ENCODE measurements at regions not wholly inside any gene's neighbourhood (a gene's known extent, or its start where the extent isn't known, plus 50 kb on each side); places are given as distances from the start of the nearest gene placed in this dataset.
"Not testable (repeated sequence)": the region's sequence is repeated elsewhere in the genome, so short reads cannot be mapped to it uniquely, and the experiment has no call there.

DNA sequence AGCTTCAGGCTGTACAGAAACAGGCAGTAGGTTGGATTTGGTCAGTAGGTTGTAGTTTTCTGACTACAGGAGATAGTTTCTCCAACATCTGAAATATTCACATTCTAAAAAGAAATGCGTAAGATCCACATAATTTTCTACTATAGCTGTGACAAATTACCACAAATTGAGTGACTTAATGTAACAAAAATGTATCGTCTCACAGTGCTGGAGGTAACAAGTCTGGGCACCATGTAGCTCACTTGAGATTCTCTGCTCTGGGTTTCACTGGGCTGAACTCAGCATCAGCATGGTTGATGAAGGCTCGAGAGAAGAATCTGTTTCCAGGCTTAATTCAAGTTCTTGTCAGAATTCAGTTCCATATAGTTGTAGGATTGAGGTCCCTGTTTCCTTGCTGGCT, 350.9 kb upstream of the CCDC179 start:
- TF ChIP-seq, protein P1, sequence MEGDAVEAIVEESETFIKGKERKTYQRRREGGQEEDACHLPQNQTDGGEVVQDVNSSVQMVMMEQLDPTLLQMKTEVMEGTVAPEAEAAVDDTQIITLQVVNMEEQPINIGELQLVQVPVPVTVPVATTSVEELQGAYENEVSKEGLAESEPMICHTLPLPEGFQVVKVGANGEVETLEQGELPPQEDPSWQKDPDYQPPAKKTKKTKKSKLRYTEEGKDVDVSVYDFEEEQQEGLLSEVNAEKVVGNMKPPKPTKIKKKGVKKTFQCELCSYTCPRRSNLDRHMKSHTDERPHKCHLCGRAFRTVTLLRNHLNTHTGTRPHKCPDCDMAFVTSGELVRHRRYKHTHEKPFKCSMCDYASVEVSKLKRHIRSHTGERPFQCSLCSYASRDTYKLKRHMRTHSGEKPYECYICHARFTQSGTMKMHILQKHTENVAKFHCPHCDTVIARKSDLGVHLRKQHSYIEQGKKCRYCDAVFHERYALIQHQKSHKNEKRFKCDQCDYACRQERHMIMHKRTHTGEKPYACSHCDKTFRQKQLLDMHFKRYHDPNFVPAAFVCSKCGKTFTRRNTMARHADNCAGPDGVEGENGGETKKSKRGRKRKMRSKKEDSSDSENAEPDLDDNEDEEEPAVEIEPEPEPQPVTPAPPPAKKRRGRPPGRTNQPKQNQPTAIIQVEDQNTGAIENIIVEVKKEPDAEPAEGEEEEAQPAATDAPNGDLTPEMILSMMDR (conservative IDR thresholded peaks at IDR 0.05; ENCODE audit: low read depth) = no peak
- POLR2A ChIA-PET (ENCODE audit: low non-redundant PET) = no interaction called here
- H3K27ac ChIP-seq = no peak overlapping the region
- peak; percentile 3 for DNase-seq (ENCODE audit: low spot score)
- CTCF ChIA-PET = no interaction called here

DNA sequence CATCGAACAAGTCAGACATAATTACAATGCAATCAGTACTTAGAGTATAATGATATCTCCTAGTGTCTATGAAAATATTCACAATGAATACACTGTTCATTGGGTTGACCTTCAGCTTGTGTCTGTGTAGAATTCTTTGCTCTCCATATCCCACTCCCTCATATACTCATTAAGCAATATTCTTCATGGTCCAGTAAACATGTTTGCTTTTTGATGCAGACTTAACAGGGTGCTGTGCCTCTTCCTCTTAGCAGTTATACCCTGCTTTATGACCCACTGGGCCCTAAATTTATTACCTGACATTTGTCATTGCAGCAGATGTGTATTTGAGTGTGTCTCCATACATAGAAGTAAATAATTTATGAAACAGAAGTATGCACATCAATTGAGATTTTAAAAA, 352.5 kb upstream of the CCDC179 start:
- ChIA-PET CTCF (no interaction called here), POLR2A (ENCODE audit: low non-redundant PET) (no interaction called here)
- TF ChIP-seq, protein P1 (conservative IDR thresholded peaks at IDR 0.05; ENCODE audit: low read depth) = no peak
- DNase-seq (ENCODE audit: low spot score) = no peak
- no peak overlapping the region for H3K27ac ChIP-seq

DNA sequence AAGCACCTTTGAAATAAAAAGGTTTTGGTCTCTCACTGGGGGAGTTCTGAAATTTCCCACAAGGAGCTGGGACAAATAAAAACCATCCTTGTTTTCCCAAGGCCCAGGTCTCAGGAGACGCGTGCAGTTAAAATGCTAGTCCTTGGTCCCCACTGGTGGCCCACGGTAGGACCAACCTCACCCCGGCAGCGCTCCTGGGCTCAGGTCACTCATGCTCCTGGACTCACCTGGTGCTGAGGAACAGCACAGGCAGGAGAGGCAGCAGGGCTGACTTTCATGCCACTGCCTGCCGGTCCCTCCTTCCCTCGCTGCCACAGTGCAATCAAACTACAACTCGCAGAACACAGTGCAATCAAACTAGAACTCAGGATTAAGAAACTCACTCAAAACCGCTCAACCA, 356.8 kb upstream of the CCDC179 start:
- ChIA-PET CTCF (no interaction called here), POLR2A (ENCODE audit: low non-redundant PET) (no interaction called here)
- TF ChIP-seq, protein P1 (conservative IDR thresholded peaks at IDR 0.05; ENCODE audit: low read depth) = no peak
- DNase-seq (ENCODE audit: low spot score) = no peak
- no peak overlapping the region for H3K27ac ChIP-seq

DNA sequence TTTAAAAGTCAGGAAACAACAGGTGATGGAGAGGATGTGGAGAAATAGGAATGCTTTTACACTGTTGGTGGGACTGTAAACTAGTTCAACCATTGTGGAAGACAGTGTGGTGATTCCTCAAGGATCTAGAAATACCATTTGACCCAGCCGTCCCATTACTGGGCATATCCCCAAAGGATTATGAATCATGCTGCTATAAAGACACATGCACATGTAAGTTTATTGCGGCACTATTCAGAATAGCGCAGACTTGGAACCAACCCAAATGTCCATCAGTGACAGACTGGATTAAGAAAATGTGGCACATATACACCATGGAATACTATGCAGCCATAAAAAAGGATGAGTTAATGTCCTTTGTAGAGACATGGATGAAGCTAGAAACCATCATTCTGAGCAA, 359.8 kb upstream of the CCDC179 start:
- CTCF ChIA-PET = interaction anchor here (0.6 kb wide), 1 partner anchor 25 kb away, joined by 3 read pairs; no protein-coding TSS in a partner anchor
- DNase-seq (ENCODE audit: low spot score); H3K27ac ChIP-seq; POLR2A ChIA-PET (ENCODE audit: low non-redundant PET): not testable (repeated sequence)

DNA sequence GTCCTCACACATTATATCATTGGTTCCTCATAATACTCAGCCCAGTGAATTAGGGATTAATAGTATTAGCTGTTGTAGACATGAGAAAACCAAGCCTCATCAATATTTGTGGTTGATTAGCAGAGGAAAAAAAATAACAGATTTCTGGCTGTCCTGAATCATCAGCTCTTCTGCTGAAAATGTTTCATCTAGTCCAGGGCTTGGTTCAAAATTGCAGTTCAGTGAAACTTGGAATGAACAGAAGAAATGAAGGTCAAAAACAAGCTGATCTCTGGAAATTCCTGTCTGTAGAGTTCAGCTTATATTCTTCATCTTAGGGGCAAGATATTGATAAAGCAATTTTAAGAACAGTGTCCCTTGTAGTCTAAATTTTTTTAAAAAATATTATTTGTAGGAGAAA, 361.1 kb upstream of the CCDC179 start:
- no peak for DNase-seq (ENCODE audit: low spot score)
- TF ChIP-seq, protein P1 (conservative IDR thresholded peaks at IDR 0.05; ENCODE audit: low read depth) = no peak
- ChIA-PET CTCF (interaction anchor here (0.6 kb wide), 1 partner anchor 266 kb away, joined by 6 read pairs; no protein-coding TSS in a partner anchor), POLR2A (ENCODE audit: low non-redundant PET) (no interaction called here)
- no peak overlapping the region for H3K27ac ChIP-seq

DNA sequence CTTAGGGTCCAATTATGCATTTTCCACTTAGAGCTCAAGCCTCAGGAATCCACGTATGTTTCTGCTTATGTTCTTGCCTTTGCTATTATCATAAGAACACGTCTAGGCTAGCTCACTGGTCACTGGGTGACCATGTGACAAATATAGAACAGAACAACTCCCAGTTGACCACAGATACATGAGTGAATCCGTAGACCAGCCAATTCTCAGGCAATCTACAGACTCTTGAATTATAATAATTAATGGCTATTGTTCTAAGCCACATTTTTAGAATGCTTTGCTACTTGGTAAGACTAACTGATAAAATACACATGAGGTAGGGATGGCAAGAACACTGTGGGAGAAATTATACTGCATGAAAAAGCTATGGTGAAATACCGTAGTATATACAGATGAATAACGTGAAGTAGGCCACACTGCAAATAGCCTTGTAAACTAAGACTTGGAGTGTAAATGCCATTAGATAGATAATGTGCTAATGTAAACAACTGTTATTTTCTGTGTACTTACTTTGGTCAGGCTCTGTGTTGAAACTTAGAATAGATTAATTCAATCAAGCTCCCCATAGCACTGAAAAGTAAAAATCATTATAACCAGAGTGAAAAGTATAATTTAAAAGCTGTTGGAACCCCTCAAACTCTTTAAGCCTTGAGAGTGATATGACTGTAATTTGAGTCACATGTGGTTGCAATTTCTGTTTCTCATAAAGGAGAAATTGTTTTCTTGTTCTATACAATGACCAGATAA, 366.2 kb upstream of the CCDC179 start:
- CTCF ChIA-PET = no interaction called here
- TF ChIP-seq, protein P1 (conservative IDR thresholded peaks at IDR 0.05; ENCODE audit: low read depth) = no peak
- POLR2A ChIA-PET (ENCODE audit: low non-redundant PET) = no interaction called here
- no peak for DNase-seq (ENCODE audit: low spot score)
- no peak overlapping the region for H3K27ac ChIP-seq

DNA sequence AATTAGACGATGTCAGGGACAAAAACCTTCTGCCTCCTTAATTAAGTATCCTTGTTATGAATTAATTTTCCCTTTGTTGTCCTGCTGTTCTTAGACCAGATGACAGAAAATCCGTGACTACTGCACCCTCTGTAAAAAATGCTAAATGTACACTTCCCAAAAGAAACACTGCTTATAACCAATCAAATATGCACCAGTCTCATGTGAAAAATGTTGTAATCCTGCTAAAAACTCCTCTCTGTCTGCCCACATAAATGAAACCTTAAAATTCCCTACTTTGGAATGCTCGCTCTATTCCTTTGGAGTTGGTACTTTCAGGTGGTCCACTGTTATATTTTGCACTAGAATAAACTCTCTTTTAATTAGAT, 366.8 kb upstream of the CCDC179 start:
- TF ChIP-seq, protein P1 (conservative IDR thresholded peaks at IDR 0.05; ENCODE audit: low read depth) = no peak
- POLR2A ChIA-PET (ENCODE audit: low non-redundant PET) = no interaction called here
- CTCF ChIA-PET = no interaction called here
- no peak for DNase-seq (ENCODE audit: low spot score)
- H3K27ac ChIP-seq = no peak overlapping the region

Measured in RWPE1 (cell line).